Amniotic stem cell (primary cell): ENCODE measurements at regions not wholly inside any gene's neighbourhood (a gene's known extent, or its start where the extent isn't known, plus 50 kb on each side); places are given as distances from the start of the nearest gene placed in this dataset.
"Not testable (repeated sequence)": the region's sequence is repeated elsewhere in the genome, so short reads cannot be mapped to it uniquely, and the experiment has no call there.

Source experiments
- DNase-seq: peaks from one replicate; lab custom pipeline; 2025; lab: John Stamatoyannopoulos, UW

DNA sequence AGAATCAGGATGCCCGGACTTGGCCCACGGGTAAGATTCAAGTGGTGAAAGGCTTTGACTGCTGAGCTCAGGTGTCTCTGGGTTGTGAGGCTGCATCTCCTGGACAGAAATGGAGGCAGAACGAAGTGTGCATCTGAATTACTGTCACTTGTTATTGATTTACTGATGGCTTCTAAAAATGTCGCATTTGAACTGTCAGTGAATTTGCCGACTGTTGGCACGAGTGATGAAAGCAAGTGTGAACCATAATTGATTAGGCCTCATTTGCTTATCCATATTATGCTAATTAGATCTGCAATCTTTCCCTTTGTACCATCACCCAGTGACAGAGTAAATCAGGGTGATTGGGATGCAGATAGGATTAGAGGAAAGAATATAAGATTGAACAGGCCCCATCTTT, 252.4 kb downstream of the NUF2 start:
- DNase-seq = no peak

DNA sequence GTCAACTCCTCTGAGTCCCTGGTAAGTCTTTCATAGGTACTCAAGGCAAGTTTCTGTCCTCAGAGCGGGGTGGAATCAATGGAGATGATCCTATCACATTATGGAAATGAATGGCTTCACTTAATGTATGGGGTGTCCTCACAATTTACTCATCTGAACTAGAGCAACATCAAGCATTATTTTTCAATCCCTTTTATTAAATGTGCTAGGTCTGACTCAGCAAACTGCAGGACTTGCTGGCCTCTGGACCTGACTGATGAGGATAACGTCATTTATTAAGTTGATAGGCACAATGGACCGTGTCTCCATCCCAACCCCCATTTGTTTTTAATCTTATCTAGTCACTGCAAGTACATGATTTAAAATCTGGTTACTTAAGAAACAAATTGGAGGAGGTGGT, 259.2 kb downstream of the NUF2 start:
- DNase-seq = no peak

DNA sequence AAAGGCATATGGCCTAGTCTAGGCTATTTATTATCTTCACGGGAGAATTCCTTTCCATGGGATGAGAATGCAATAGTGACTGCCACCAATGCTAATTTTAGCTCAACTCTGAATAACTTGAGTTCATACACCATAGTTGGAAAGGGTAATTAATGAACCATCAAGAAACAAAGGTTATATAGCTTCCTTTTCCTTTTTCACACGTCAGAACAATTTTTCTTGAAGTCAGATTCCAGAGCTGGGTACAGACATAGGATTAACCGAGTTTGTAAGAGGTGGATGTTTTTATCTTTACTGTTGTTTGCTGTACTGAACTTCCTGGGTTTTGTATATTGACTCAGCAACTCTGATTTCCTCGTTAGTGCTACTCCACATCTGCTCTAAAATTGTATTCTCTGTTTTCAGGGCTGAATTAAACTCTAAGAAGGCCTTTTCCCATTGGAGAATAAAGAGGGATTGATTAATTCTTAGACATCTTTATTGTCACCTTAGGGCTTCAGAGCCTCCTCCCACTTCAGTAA, 262.0 kb downstream of the NUF2 start:
- no peak for DNase-seq

DNA sequence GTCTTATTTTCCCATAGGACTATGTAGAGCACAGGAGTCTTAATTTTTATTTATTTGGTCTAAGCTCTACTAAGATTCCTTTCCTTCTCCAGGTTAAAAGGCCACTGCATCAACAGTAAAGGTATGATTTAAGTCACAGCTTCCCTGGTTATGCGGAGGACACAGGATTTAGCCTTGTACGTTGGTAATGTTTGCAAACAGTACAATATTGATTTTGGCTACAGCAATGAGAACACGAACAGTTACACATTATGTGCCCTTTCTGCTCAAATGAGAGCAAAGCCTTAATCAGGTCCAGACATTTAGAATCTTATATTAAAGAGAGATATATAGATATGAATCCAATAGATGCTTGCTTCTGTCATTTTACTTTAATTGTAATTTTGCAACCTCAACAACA, 264.0 kb downstream of the NUF2 start:
- no peak for DNase-seq

DNA sequence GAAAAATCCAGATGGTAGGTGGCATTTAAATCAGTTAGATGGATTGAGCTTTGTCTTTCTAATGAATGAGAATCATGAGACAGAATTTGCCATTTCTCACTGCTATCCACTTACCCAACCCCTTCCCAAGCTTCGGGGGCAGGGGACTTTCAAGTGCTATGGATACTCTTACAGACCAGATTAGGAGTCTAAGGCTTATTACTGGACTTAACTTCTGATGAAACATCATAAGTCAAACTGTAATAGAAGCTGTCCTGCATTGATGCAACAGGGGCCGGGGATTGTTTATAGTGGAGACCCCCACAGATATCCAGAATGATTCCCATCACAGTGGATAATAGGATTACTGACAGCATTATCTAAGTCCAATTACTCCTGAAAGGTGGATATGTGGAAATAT, 267.0 kb downstream of the NUF2 start:
- no peak for DNase-seq

DNA sequence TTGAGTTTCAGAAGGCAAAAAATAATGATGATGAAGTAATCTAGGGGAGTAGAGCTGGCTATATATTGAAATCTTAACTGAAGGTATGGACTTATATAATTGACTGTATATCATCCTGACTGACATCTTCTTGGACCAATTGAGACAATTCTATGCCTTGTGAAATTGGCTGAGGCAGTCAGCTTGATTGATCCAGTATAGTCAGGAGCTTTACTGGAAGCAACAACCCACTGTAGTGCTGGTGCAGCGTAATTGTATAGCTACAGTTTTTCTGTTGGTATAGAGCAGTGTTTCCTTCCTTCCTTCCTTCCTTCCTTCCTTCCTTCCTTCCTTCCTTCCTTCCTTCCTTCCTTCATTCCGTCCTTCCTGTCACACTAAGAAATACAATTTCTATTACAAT, 268.0 kb downstream of the NUF2 start:
- DNase-seq = no peak

DNA sequence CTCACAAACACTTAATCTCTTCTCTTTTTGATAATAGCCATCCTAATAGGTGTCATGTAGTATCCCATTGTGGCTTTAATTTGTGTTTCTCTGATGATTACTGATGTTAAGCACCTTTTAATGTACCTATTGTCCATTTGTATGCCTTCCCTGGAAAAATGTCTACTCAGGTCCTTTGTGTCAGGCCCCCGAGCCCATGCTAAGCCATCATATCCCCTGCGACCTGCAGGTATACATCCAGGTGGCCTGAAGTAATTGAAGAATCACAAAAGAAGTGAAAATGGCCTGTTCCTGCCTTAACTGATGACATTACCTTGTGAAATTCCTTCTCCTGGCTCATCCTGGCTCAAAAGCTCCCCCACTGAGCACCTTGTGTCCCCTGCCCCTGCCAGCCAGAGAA, 269.4 kb downstream of the NUF2 start:
- not testable (repeated sequence) for DNase-seq

DNA sequence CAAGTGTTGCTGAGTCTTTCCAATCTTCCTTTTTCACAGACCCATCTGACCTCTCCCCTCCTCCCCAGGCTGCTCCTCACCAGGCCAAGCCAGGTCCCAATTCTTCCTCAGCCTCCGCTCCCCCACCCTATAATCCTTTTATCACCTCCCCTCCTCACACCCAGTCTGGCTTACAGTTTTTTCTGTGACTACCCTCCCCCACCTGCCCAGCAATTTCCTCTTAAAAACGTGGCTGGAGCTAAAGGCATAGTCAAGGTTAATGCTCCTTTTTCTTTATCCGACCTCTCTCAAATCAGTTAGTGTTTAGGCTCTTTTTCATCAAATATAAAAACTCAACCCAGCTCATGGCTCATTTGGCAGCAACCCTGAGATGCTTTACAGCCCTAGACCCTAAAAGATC, 270.9 kb downstream of the NUF2 start:
- DNase-seq = not testable (repeated sequence)

DNA sequence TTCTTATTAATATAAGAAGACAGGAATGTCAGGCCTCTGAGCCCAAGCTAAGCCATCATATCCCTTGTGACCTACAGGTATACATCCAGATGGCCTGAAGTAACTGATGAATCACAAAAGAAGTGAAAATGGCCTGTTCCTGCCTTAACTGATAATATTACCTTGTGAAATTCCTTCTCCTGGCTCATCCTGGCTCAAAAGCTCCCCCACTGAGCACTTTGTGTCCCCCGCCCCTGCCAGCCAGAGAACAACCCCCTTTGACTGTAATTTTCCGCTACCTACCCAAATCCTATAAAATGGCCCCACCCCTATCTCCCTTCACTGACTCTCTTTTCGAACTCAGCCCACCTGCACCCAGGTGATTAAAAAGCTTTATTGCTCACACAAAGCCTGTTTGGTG, 274.4 kb downstream of the NUF2 start:
- not testable (repeated sequence) for DNase-seq

DNA sequence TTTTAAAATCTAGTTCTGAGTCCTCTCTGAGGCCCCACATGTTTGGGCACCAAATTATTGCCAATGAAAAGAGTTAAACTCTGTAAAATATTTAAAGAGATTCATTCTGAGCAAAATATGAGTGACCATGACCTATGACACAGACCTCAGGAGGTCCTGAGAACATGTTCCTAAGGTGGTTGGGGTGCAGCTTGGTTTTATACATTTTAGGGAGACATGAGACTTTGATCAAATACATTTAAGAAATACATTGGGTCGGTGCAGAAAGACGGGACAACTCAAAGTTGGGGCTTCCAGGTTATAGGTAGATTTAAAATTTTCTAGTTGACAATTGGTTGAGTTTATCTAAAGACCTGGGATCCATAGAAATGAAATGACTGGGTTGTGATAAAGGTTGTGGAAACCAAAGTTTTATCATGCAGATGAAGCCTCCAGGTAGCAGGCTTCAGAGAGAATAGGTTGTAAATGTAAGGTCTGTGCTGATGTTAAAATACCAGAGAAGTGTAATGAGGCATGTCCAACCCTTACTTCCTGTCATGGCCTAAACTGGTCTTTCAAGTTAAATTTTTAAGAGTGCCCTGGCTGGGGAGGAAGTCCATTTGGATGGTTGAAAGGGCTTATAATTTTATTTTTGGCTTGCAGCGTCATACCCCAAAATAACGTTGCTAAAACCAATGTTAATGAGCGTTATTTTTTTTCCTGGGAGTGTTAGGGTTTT, 274.9 kb downstream of the NUF2 start:
- DNase-seq = no peak

DNA sequence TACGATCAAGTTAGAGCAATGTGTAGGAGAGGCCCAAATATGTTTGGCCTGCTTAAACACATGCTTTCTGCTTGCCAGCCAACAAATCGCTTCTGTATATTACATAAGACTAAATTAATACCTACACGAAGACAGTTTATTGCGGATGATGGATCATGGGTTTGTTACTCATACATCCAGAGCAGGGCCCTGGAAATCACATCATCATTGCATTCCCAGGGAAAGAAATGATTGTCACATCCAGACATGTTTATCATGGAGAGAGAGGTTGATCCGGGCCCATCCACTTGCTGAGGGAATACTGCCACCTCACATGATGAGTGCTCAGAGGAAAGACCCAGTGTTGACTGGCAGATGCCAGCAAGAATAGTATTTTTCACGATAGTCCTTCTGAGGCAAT, 282.6 kb downstream of the NUF2 start:
- DNase-seq = no peak

DNA sequence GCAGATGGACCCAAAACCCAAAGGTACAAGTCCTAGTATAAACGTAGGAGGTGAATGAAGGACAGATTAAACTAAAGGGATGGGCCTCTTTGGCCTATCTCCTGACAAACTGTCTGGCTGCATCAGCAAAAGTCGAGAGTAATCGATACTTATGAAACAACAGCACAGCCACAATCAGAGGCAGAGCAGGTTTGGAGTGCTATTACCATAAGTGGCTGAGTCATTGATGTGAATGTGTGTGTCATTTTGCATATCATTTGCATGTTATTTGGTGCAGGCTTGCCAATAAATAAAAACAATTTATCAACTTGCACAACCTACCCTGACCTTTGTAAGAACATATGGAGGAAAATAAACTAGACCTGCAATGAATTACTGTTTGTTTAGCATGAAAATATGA, 283.1 kb downstream of the NUF2 start:
- DNase-seq = no peak

DNA sequence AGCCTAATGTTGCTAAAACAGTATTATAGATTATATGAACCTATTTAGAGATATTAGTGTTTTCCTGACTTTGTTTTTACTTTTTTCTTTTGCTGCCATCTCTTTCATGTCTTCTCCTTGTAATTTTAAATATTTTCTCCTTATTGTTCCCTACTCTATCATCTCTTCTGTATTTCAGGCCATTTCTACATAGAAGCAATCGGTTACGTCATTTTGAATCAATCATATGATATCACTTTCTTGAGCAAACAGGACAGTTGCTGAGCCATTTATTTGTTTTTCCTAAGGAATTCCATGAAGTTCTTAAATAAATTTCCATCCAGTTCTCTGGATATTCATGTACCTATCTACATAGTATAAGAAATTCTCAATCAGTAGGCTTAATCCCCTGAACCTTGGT, 287.2 kb downstream of the NUF2 start:
- DNase-seq = no peak

DNA sequence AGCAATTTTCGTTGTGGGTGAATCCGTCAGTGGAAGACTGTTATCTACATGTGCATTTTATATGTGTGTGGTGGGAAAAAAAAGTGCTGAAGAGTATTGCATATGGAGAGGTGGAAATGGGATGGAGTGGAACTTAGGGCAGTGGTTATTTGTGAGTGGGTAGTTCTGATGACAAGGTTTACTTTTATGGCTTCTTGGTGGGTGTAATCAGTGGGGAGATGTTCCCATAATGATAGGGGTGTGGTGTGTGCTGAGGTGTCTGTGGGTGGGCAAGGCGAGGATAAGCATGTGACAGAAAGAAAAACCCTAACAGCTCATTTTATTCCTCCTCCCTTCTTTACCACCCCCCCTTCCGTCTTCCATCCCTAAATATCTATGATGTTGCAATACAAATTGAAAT, 288.1 kb downstream of the NUF2 start:
- DNase-seq = no peak

DNA sequence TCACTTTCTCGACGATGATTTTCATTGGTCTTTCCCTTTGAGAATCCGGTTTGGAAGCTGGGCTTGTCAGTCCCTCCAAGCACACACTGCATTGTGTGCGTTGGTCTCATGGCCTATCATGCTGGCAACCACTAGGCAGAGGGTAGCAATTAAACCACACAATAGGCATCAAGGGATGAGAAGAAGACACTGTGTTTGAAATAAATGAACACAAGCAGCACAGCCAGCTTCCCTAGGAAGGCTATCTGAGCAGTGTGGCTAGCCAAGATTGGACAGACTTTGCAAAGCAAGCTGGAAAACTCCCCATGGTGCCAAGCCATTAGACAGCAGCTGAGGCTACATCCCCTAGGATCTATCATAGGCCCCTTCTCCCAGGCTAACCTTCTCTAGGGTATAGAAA, 288.7 kb downstream of the NUF2 start:
- DNase-seq = no peak

DNA sequence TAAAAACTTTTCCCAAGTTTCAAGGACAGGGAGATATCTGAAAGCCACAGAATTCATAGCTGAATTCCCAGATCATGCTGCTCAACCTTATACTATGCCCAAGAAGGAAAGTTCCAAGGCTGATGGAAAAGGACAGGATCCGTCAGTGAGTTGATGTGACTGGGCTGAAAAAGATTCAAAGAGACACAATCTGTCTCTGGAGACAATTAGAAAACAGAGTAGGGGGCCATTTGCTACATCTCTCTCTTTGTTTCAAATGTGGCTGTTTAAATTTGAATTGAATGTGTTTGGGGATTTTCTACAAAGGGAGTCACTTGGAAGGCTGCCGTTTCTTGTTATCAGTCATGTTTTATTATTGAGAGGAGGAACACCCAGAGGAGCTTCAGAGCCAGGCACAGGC, 292.6 kb downstream of the NUF2 start:
- no peak for DNase-seq

DNA sequence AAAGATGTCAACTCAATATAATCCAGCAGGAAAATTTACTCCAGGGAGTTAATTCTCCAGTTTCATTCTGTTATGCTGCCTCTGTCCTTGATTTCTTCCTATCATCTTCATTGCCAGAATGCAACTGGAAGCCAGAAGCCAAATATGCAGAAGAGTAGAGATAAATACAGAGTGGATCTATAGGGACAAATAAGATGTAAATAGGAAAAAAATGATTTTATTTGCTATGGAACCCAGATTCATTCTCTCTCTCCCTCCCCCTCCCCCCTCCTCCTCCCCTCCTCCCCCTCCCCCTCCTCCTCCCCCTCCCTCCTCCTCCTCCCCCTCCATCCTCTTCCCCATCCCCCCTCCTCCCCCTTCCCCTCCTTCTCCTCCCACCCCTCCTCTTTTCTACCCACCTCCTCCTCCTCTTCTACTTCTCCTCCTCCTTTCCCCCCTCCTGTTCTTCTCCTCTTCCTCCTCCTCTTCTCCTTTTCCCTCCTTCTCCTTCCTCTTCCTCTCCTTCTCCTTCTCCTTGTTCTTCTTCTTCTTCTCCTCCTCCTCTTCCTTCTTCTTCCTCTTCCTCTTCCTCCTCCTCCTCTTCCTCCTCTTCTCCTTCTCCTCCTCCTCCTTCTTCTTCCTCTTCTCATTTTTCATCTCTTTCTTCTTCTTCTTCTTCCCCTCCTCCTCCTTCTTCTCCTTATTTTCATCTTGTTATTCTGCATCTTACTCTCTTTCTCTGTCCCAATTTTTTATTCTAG, 306.4 kb downstream of the NUF2 start:
- no peak for DNase-seq

DNA sequence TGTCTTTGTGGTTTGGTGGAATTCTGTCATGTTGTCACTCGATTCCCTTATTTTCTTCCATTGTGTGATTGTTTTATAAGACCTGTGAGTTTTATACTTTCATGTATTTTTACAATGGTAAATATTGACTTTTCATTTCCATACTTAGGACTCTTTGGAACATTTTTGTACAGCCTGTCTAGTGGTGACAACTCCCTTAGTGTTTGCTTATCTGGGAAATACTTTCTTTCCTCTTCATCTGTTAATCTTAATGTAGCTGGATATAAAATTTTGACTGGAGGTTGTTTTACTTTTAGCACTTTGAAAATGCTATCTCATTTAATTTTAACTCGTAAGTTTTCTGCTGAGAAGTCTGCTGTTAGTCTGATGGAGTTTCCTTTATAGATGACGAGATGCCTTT, 310.5 kb downstream of the NUF2 start:
- no peak for DNase-seq

DNA sequence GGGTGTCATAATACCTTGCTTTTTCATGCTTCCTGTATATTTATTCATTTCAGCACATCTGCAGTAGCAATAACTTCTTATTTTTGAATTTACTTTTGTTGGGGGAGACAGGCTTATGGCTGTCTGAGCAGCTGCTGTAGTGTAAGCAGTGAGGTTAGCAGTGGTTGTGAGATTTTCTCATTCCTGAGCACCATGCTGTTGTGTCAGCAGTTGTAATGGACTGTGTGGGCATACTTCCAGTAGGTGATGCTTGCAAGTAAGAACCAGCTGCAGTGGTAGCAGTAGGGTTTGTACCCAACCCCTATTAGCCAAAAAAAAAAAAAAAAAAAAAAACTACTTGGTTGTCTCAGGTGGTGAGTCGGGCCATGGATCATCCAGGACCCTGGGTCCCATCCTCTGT, 311.6 kb downstream of the NUF2 start:
- DNase-seq = no peak

DNA sequence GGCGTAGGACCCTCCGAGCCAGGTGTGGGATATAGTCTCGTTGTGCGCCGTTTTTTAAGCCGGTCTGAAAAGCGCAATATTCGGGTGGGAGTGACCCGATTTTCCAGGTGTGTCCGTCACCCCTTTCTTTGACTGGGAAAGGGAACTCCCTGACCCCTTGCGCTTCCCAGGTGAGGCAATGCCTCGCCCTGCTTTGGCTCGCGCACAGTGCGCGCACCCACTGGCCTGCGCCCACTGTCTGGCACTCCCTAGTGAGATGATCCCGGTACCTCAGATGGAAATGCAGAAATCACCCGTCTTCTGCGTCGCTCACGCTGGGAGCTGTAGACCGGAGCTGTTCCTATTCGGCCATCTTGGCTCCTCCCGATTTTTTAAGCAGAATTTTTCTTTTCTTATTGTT, 323.9 kb downstream of the NUF2 start:
- not testable (repeated sequence) for DNase-seq

DNA sequence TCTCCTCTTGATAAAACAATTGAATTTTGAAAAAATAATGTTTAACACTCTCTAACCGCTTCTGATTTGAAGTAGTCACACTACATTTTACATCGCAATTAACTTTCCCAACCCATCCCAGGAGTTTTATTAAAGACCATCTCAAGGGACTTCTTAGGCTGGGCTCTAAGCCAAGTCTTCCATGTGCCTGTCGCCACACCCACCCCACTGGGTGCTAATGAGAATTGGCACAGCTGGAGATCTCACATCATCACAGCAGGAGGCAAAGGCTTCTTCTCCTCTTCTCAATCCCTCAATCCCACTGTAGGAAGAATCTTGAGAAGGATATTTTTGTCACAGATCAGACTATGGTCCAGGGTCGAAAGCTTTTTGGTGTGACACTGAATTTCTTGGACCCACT, 328.9 kb downstream of the NUF2 start:
- no peak for DNase-seq

DNA sequence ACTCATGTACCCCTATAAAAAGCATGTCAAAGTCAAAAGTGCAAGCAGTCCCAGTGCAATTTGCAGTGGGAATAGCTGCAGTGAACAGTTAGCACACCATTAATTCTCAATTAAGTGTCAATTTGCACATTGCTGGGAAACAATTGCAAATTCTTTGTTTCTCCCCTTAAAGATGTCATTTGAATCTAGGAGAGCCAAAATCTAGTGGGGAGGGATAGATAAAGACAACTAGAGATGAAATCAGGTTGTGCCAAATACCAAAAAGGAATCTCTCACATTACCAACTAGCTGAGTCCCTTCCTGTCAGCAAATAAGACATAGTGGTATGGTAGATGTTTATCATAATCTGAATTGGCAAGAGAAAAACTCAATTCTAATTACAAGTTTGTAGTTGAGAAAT, 330.7 kb downstream of the NUF2 start:
- DNase-seq = no peak

DNA sequence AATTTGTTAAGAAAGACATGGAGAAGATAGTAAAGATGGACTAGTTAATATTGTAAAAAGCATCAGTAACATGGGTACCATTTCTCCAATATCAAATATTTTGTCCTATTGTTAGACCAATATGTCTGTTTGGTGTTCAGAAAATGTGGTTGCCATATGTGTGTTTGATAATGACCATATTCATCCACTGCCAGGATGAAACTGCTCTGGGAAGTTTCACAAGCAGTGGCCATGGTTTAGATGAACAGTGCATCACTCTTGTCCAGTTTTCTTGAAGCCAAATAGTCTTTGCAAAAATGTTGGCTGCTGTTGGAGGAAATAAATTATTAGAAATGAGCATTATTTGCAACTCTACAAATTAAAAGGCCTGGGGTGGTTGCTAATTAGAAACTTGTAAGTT, 333.8 kb downstream of the NUF2 start:
- no peak for DNase-seq
